Transverse colon (tissue), 4 donors: ENCODE measurements at regions not wholly inside any gene's neighbourhood (a gene's known extent, or its start where the extent isn't known, plus 50 kb on each side); places are given as distances from the start of the nearest gene placed in this dataset.

Experiments used
- DNase-seq: peaks from one replicate; pipeline ENCODE4 v3.0.0-alpha.2; 2019
- H3K27ac ChIP-seq, 4 donors: fragments of 200-600 bp; sonication (generic); 2 replicates each; pipeline ENCODE4 v1.5.1; 2016 to 2018; ENCODE audit warnings: inconsistent platforms in 4 of 4
- H3K27me3 ChIP-seq: fragments of 200-600 bp; sonication (generic); 2 replicates; pipeline ENCODE4 v1.5.1; 2017; ENCODE audit warnings: inconsistent platforms
- H3K36me3 ChIP-seq, 4 donors: fragments of 200-600 bp; sonication (generic); 2 replicates each; pipeline ENCODE4 v1.5.1; 2017 to 2019; ENCODE audit warnings: inconsistent platforms in 4 of 4
- H3K4me1 ChIP-seq, 4 donors: fragments of 200-600 bp; sonication (generic); 2 replicates each; pipeline ENCODE4 v1.5.1; 2017 to 2020; ENCODE audit warnings: inconsistent platforms in 4 of 4
- H3K4me3 ChIP-seq, 4 donors: fragments of 200-600 bp; sonication (generic); 1 replicate in 1 of 4; 2 replicates in 3 of 4; pipeline versions ENCODE4 v1.5.1 to v1.6.1; 2017 to 2019; ENCODE audit warnings: inconsistent platforms in 4 of 4
- H3K9me3 ChIP-seq, 2 donors: fragments of 200-600 bp; sonication (generic); 2 replicates each; pipeline ENCODE4 v1.5.1; 2017 to 2019; ENCODE audit warnings: inconsistent platforms in 2 of 2
- CTCF ChIP-seq, 5 experiments: fragments of 200-600 bp in 3 of 5; fragments of 450-650 bp in 2 of 5; sonication (generic) in 3 of 5; IDR thresholded peaks; 1 replicate in 2 of 5; 2 replicates in 3 of 5; pipeline ENCODE4 v1.5.1; 2016 to 2017; ENCODE audit warnings: antibody characterized with exemption in 5 of 5, inconsistent platforms in 3 of 5, mild to moderate bottlenecking in 2 of 5, moderate library complexity in 1 of 5
- EP300 ChIP-seq: sonication (generic); formaldehyde crosslinking; IDR thresholded peaks from one replicate; pipeline ENCODE4 v1.6.1; 2017; ENCODE audit warnings: antibody characterized with exemption, low read depth
- POLR2A ChIP-seq: fragments of 450-650 bp; IDR thresholded peaks from one replicate; pipeline ENCODE4 v1.6.1; 2016; ENCODE audit warnings: antibody characterized with exemption, mild to moderate bottlenecking, moderate library complexity
- POLR2AphosphoS5 ChIP-seq, 3 donors: sonication (generic); formaldehyde crosslinking; IDR thresholded peaks; one replicate each; pipeline ENCODE4 v1.6.1; 2016; ENCODE audit warnings: antibody characterized with exemption in 3 of 3
- WGBS, 2 donors: methylation state at CpG; one replicate each; pipeline ENCODE4 v1.1.5; 2018; ENCODE audit warnings: low coverage in 1 of 2; 5-methylcytosine and 5-hydroxymethylcytosine counted together
- in situ Hi-C, 4 donors: fragments of 200-750 bp; cut with MboI; loops; one replicate each; pipeline versions ENCODE4 v1.15.0 to v1.15.1; 2017; ENCODE audit warnings: low sequenced_read_pairs in 3 of 4, low pct_ligation_motif_present in 1 of 4, low pct_unique_long_range_greater_than_20kb in 1 of 4
- intact Hi-C: fragments of 100-400 bp; cut with DNase I; formaldehyde crosslinking; loops from one replicate; pipeline ENCODE4 v1.15.1; 2023; ENCODE audit warnings: low total_unique reads

GRCh38 chrX:40968180-40968579, 117.1 kb upstream of the USP9X start:
- WGBS, 2 donors = 89% methylated on average over 7 of the region's 7 CpGs; no CpG with 5 or more reads in 1 of the 2 donors
- Histone ChIP-seq H3K27me3 (no peaks in the 10 kb centered on the region), H3K4me1 (no peaks in the 10 kb centered on the region), H3K9me3 (no peaks in the 10 kb centered on the region), H3K4me3 (no peak overlapping the region), H3K36me3 (no peaks in the 10 kb centered on the region), H3K27ac (no peak overlapping the region)
- TF ChIP-seq EP300 (no peak), POLR2AphosphoS5 (IDR thresholded peaks at IDR 0.05) (no peak), CTCF (IDR thresholded peaks at IDR 0.05) (no peak), POLR2A (no peak)
- in situ Hi-C loops = no loop called here
- no peak for DNase-seq
- intact Hi-C loops = no loop called here

GRCh38 chrX:40971736-40972135, 113.5 kb upstream of the USP9X start:
- H3K4me3 ChIP-seq = no peak overlapping the region
- H3K9me3 ChIP-seq = no peaks in the 10 kb centered on the region
- H3K36me3 ChIP-seq = no peaks in the 10 kb centered on the region
- TF ChIP-seq EP300 (no peak), POLR2AphosphoS5 (IDR thresholded peaks at IDR 0.05) (no peak), POLR2A (no peak), CTCF (IDR thresholded peaks at IDR 0.05) (no peak)
- intact Hi-C loops = no loop called here
- H3K27me3 ChIP-seq = no peaks in the 10 kb centered on the region
- H3K4me1 ChIP-seq = no peaks in the 10 kb centered on the region
- 45% methylated on average over 1 of the region's 1 CpG; no CpG with 5 or more reads in 1 of the 2 donors for WGBS, 2 donors
- no peak for DNase-seq
- H3K27ac ChIP-seq = no peak overlapping the region
- in situ Hi-C loops = no loop called here

- H3K9me3 ChIP-seq = no peaks in the 10 kb centered on the region
- in situ Hi-C loops (no loop called here), intact Hi-C loops (no loop called here)
- TF ChIP-seq CTCF (IDR thresholded peaks at IDR 0.05) (no peak), POLR2AphosphoS5 (IDR thresholded peaks at IDR 0.05) (no peak), EP300 (no peak), POLR2A (no peak)
- WGBS, 2 donors = 63 to 67% methylated on average over 1 to 3 of the region's 3 CpGs
- no peaks in the 10 kb centered on the region for H3K4me1 ChIP-seq
- DNase-seq = no peak
- no peak overlapping the region for H3K27ac ChIP-seq
- no peaks in the 10 kb centered on the region for H3K36me3 ChIP-seq
- H3K27me3 ChIP-seq = no peaks in the 10 kb centered on the region
- no peak overlapping the region for H3K4me3 ChIP-seq
Measured at GRCh38 chrX:40973619-40974018, 111.6 kb upstream of the USP9X start.

- Histone ChIP-seq H3K36me3 (no peaks in the 10 kb centered on the region), H3K27ac (no peak overlapping the region), H3K4me3 (no peak overlapping the region), H3K4me1 (no peaks in the 10 kb centered on the region), H3K27me3 (no peaks in the 10 kb centered on the region), H3K9me3 (no peaks in the 10 kb centered on the region)
- in situ Hi-C loops (no loop called here), intact Hi-C loops (no loop called here)
- no peak for DNase-seq
- no peak for TF ChIP-seq CTCF (IDR thresholded peaks at IDR 0.05)
- TF ChIP-seq POLR2A = no peak
- TF ChIP-seq POLR2AphosphoS5 (IDR thresholded peaks at IDR 0.05) = no peak
- no peak for TF ChIP-seq EP300
- 78 to 80% methylated on average over 1 to 3 of the region's 3 CpGs for WGBS, 2 donors
Measured at GRCh38 chrX:40975951-40976350, 109.3 kb upstream of the USP9X start.
